GM18505 (cell line): ENCODE measurements at regions not wholly inside any gene's neighbourhood (a gene's known extent, or its start where the extent isn't known, plus 50 kb on each side); places are given as distances from the start of the nearest gene placed in this dataset.

Source experiments
- ATAC-seq: cut with Tn5 transposase; IDR thresholded peaks from one replicate; pipeline ENCODE4 v1.9.1; 2021; ENCODE audit not compliant: unreplicated experiment
- POLR2A ChIP-seq: IDR thresholded peaks from 4 replicates; pipeline ENCODE4 v1.6.1; 2011; ENCODE audit warnings: borderline replicate concordance; ENCODE audit not compliant: insufficient read depth, insufficient read length; ENCODE audit errors: extremely low read depth

GRCh38 chr17:73713136-73713535, 68.9 kb upstream of the SDK2 start:
- no peak for ATAC-seq
- no peak for TF ChIP-seq POLR2A

- no peak for TF ChIP-seq POLR2A
Measured at GRCh38 chr17:73715769-73716168, 71.5 kb upstream of the SDK2 start.

GRCh38 chr17:73717690-73718089, 73.4 kb upstream of the SDK2 start:
- ATAC-seq = no peak

More at GRCh38 chr17:73715769-73716168, 71.5 kb upstream of the SDK2 start:
- ATAC-seq = no peak

GRCh38 chr17:73718362-73718761, 74.1 kb upstream of the SDK2 start:
- no peak for TF ChIP-seq POLR2A
- ATAC-seq = no peak

More at GRCh38 chr17:73717690-73718089, 73.4 kb upstream of the SDK2 start:
- TF ChIP-seq POLR2A = no peak

- no peak for TF ChIP-seq POLR2A
- ATAC-seq = no peak
Measured at GRCh38 chr17:73718912-73719311, 74.7 kb upstream of the SDK2 start.

GRCh38 chr17:73719588-73720071, 75.4 kb upstream of the SDK2 start:
- no peak for ATAC-seq
- no peak for TF ChIP-seq POLR2A

- no peak for ATAC-seq
Measured at GRCh38 chr17:73720187-73720834, 76.1 kb upstream of the SDK2 start.

GRCh38 chr17:73722165-73722564, 77.9 kb upstream of the SDK2 start:
- TF ChIP-seq POLR2A = no peak
- no peak for ATAC-seq

More at GRCh38 chr17:73720187-73720834, 76.1 kb upstream of the SDK2 start:
- no peak for TF ChIP-seq POLR2A

GRCh38 chr17:73723317-73723716, 79.1 kb upstream of the SDK2 start:
- no peak for ATAC-seq
- no peak for TF ChIP-seq POLR2A

- TF ChIP-seq POLR2A = no peak
- ATAC-seq = no peak
Measured at GRCh38 chr17:73724341-73724740, 80.1 kb upstream of the SDK2 start.

- no peak for TF ChIP-seq POLR2A
- ATAC-seq = no peak
Measured at GRCh38 chr17:73724990-73725389, 80.7 kb upstream of the SDK2 start.

GRCh38 chr17:73725794-73726515, 81.7 kb upstream of the SDK2 start:
- TF ChIP-seq POLR2A = no peak
- ATAC-seq = no peak

- no peak for TF ChIP-seq POLR2A
- ATAC-seq = no peak
Measured at GRCh38 chr17:73727941-73728340, 83.7 kb upstream of the SDK2 start.

- no peak for TF ChIP-seq POLR2A
- no peak for ATAC-seq
Measured at GRCh38 chr17:73729101-73729500, 84.9 kb upstream of the SDK2 start.

GRCh38 chr17:73731733-73732132, 87.5 kb upstream of the SDK2 start:
- no peak for ATAC-seq

GRCh38 chr17:73733517-73733916, 89.3 kb upstream of the SDK2 start:
- no peak for ATAC-seq
- no peak for TF ChIP-seq POLR2A

More at GRCh38 chr17:73731733-73732132, 87.5 kb upstream of the SDK2 start:
- no peak for TF ChIP-seq POLR2A
